WTC11 (cell line): ENCODE measurements at regions not wholly inside any gene's neighbourhood (a gene's known extent, or its start where the extent isn't known, plus 50 kb on each side); places are given as distances from the start of the nearest gene placed in this dataset.
A peak's percentile ranks its signal among the peaks of the same experiment; 100 is the strongest.

ENCODE experiments used
- ATAC-seq: fragments of 200-7000 bp; cut with Tn5 transposase; 2 replicates; pipeline ENCODE4 v1.10.0; 2021; ENCODE audit warnings: mild to moderate bottlenecking, moderate library complexity
- CTCF ChIA-PET: fragments of 300-600 bp; sonication (Branson Sonifier 250); formaldehyde crosslinking; loops from one replicate; lab custom pipeline; 2021; ENCODE audit warnings: antibody characterized with exemption; lab: Charles Lee
- POLR2A ChIA-PET: fragments of 350-600 bp; sonication (Branson Sonifier 250); formaldehyde crosslinking; loops from one replicate; lab custom pipeline; 2021; ENCODE audit warnings: antibody characterized with exemption; lab: Charles Lee
- DNase-seq: peaks from one replicate; pipeline ENCODE4 v3.0.0; 2021; ENCODE audit warnings: low spot score
- H3K27ac Mint-ChIP-seq: 2 replicates; pipeline ENCODE4 v1.8.0; 2021; ENCODE audit warnings: mixed read lengths
- H3K27me3 Mint-ChIP-seq: 2 replicates; pipeline ENCODE4 v1.8.0; 2021; ENCODE audit warnings: low read depth, mild to moderate bottlenecking, moderate library complexity, mixed read lengths
- H3K36me3 Mint-ChIP-seq: 2 replicates; pipeline ENCODE4 v1.8.0; 2021; ENCODE audit warnings: mixed read lengths
- H3K4me1 Mint-ChIP-seq: 2 replicates; pipeline ENCODE4 v1.8.0; 2022; ENCODE audit warnings: mixed read lengths
- H3K4me3 Mint-ChIP-seq: 2 replicates; pipeline ENCODE4 v1.8.0; 2021; ENCODE audit warnings: mild to moderate bottlenecking, moderate library complexity, mixed read lengths
- H3K9me3 Mint-ChIP-seq: 2 replicates; pipeline ENCODE4 v1.8.0; 2021; ENCODE audit warnings: mixed read lengths
- CBFB ChIP-seq: sonication (generic); formaldehyde crosslinking; IDR thresholded peaks from 2 replicates; pipeline ENCODE4 v1.8.1; 2022; ENCODE audit warnings: mild to moderate bottlenecking, low read depth, missing genetic modification reagents
- CREB1 ChIP-seq: sonication (generic); formaldehyde crosslinking; IDR thresholded peaks from 2 replicates; pipeline ENCODE4 v1.8.0; 2023; ENCODE audit warnings: mild to moderate bottlenecking, missing genetic modification reagents
- FOXP1 ChIP-seq: sonication (generic); formaldehyde crosslinking; IDR thresholded peaks from 2 replicates; pipeline ENCODE4 v1.8.0; 2022; ENCODE audit warnings: missing genetic modification reagents, mild to moderate bottlenecking, moderate library complexity, borderline replicate concordance
- NFE2L1 ChIP-seq: sonication (generic); formaldehyde crosslinking; IDR thresholded peaks from 2 replicates; pipeline ENCODE4 v1.8.1; 2023; ENCODE audit warnings: missing genetic modification reagents
- RELA ChIP-seq: sonication (generic); formaldehyde crosslinking; IDR thresholded peaks from 2 replicates; pipeline ENCODE4 v1.8.1; 2022; ENCODE audit warnings: missing genetic modification reagents, mild to moderate bottlenecking, borderline replicate concordance
- SMAD4 ChIP-seq: sonication (generic); formaldehyde crosslinking; IDR thresholded peaks from 2 replicates; pipeline ENCODE4 v1.8.0; 2022; ENCODE audit warnings: mild to moderate bottlenecking, missing genetic modification reagents
- TEAD1 ChIP-seq: sonication (generic); formaldehyde crosslinking; IDR thresholded peaks from 2 replicates; pipeline ENCODE4 v1.8.0; 2022; ENCODE audit warnings: mild to moderate bottlenecking, missing genetic modification reagents
- TP53 ChIP-seq: sonication (generic); formaldehyde crosslinking; IDR thresholded peaks from 2 replicates; pipeline ENCODE4 v1.8.1; 2023; ENCODE audit warnings: mild to moderate bottlenecking, missing genetic modification reagents
- ZNF138 ChIP-seq: sonication (generic); formaldehyde crosslinking; conservative IDR thresholded peaks from 2 replicates; pipeline ENCODE4 v1.8.1; 2022; ENCODE audit warnings: mild to moderate bottlenecking, moderate library complexity, missing genetic modification reagents
- ZNF219 ChIP-seq: sonication (generic); formaldehyde crosslinking; IDR thresholded peaks from 2 replicates; pipeline ENCODE4 v1.8.0; 2023; ENCODE audit warnings: missing genetic modification reagents, mild to moderate bottlenecking, borderline replicate concordance
- ZNF232 ChIP-seq: sonication (generic); formaldehyde crosslinking; IDR thresholded peaks from 2 replicates; pipeline ENCODE4 v1.8.0; 2022; ENCODE audit warnings: mild to moderate bottlenecking, missing genetic modification reagents
- ZNF317 ChIP-seq: sonication (generic); formaldehyde crosslinking; IDR thresholded peaks from 2 replicates; pipeline ENCODE4 v1.8.1; 2023; ENCODE audit warnings: low read depth, mild to moderate bottlenecking, moderate library complexity, missing genetic modification reagents, borderline replicate concordance
- ZNF416 ChIP-seq: fragments of 250-450 bp; sonication (Bioruptor Pico); IDR thresholded peaks from 2 replicates; pipeline ENCODE4 v1.9.0; 2021; ENCODE audit warnings: mild to moderate bottlenecking, inconsistent platforms
- ZNF671 ChIP-seq: fragments of 250-450 bp; sonication (Bioruptor Pico); IDR thresholded peaks from 2 replicates; pipeline ENCODE4 v1.8.0; 2021; ENCODE audit warnings: mild to moderate bottlenecking
- TF ChIP-seq, protein P1 (sequence below): sonication (generic); formaldehyde crosslinking; IDR thresholded peaks from 2 replicates; pipeline ENCODE4 v1.8.0; 2022; ENCODE audit warnings: mild to moderate bottlenecking, missing genetic modification reagents
- TF ChIP-seq, protein P2 (sequence below): sonication (generic); formaldehyde crosslinking; IDR thresholded peaks from 2 replicates; pipeline ENCODE4 v1.8.0; 2023; ENCODE audit warnings: missing genetic modification reagents, mild to moderate bottlenecking, borderline replicate concordance
- TF ChIP-seq, protein P3 (sequence below): sonication (generic); formaldehyde crosslinking; IDR thresholded peaks from 2 replicates; pipeline ENCODE4 v1.8.1; 2022; ENCODE audit warnings: low read depth, missing genetic modification reagents, borderline replicate concordance
- TF ChIP-seq, protein P4 (sequence below): sonication (generic); formaldehyde crosslinking; IDR thresholded peaks from 2 replicates; pipeline ENCODE4 v1.8.1; 2023; ENCODE audit warnings: mild to moderate bottlenecking, missing genetic modification reagents, borderline replicate concordance
- TF ChIP-seq, protein P5 (sequence below): sonication (generic); formaldehyde crosslinking; IDR thresholded peaks from 2 replicates; pipeline ENCODE4 v1.8.1; 2023; ENCODE audit warnings: mild to moderate bottlenecking, missing genetic modification reagents, moderate library complexity
- TF ChIP-seq, protein P6 (sequence below): sonication (generic); formaldehyde crosslinking; IDR thresholded peaks from 2 replicates; pipeline ENCODE4 v1.8.1; 2023; ENCODE audit warnings: mild to moderate bottlenecking, moderate library complexity, missing genetic modification reagents
- TF ChIP-seq, protein P7 (sequence below): sonication (generic); formaldehyde crosslinking; IDR thresholded peaks from 2 replicates; pipeline ENCODE4 v1.8.1; 2023; ENCODE audit warnings: mild to moderate bottlenecking, missing genetic modification reagents

DNA sequence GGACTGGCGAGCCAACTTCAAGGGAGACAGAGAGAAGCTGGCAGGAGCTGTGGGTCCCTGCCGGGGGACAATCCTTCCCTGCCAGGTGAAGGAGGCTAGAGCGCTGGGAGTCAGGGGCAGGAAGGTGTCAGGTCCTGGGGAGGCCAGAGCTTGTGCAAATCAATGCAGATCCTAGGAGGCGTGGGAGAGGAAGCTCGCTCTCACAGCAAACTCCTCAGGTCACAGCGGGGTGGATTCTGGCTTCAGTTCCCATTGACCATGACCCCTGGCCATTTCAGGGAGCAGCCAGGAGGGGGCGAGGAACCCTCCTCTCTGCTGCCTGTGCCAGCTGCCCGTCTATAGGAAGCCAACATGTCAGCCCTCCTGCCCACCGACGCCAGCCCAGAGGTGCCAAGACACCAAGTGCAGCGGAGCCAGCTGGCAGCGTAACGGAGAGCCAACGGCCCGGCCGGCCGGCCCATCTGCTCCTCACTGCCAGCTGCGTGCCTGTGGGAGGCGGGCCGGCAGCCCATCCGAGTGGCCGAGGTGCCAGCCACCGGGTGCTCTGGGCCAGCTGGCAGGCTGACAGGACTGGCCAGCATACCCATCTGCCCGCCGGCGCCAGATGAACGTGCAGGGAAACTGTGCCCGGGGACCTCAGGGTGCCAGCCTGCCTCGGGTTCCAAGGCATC, 374.8 kb downstream of the MIAT start:
- H3K27ac Mint-ChIP-seq = no peak overlapping the region
- peak; percentile 94 for ATAC-seq
- TF ChIP-seq, protein P1, sequence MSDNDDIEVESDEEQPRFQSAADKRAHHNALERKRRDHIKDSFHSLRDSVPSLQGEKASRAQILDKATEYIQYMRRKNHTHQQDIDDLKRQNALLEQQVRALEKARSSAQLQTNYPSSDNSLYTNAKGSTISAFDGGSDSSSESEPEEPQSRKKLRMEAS (CRISPR knock-in tag) = no peak
- no peak for TF ChIP-seq ZNF219 (CRISPR knock-in tag)
- no peak for TF ChIP-seq ZNF416 (CRISPR knock-in tag)
- TF ChIP-seq, protein P2, sequence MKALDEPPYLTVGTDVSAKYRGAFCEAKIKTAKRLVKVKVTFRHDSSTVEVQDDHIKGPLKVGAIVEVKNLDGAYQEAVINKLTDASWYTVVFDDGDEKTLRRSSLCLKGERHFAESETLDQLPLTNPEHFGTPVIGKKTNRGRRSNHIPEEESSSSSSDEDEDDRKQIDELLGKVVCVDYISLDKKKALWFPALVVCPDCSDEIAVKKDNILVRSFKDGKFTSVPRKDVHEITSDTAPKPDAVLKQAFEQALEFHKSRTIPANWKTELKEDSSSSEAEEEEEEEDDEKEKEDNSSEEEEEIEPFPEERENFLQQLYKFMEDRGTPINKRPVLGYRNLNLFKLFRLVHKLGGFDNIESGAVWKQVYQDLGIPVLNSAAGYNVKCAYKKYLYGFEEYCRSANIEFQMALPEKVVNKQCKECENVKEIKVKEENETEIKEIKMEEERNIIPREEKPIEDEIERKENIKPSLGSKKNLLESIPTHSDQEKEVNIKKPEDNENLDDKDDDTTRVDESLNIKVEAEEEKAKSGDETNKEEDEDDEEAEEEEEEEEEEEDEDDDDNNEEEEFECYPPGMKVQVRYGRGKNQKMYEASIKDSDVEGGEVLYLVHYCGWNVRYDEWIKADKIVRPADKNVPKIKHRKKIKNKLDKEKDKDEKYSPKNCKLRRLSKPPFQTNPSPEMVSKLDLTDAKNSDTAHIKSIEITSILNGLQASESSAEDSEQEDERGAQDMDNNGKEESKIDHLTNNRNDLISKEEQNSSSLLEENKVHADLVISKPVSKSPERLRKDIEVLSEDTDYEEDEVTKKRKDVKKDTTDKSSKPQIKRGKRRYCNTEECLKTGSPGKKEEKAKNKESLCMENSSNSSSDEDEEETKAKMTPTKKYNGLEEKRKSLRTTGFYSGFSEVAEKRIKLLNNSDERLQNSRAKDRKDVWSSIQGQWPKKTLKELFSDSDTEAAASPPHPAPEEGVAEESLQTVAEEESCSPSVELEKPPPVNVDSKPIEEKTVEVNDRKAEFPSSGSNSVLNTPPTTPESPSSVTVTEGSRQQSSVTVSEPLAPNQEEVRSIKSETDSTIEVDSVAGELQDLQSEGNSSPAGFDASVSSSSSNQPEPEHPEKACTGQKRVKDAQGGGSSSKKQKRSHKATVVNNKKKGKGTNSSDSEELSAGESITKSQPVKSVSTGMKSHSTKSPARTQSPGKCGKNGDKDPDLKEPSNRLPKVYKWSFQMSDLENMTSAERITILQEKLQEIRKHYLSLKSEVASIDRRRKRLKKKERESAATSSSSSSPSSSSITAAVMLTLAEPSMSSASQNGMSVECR (CRISPR knock-in tag) = no peak
- TF ChIP-seq, protein P3, sequence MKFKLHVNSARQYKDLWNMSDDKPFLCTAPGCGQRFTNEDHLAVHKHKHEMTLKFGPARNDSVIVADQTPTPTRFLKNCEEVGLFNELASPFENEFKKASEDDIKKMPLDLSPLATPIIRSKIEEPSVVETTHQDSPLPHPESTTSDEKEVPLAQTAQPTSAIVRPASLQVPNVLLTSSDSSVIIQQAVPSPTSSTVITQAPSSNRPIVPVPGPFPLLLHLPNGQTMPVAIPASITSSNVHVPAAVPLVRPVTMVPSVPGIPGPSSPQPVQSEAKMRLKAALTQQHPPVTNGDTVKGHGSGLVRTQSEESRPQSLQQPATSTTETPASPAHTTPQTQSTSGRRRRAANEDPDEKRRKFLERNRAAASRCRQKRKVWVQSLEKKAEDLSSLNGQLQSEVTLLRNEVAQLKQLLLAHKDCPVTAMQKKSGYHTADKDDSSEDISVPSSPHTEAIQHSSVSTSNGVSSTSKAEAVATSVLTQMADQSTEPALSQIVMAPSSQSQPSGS (CRISPR knock-in tag) = no peak
- TF ChIP-seq ZNF138 (CRISPR knock-in tag) = peak; percentile 64; the same call in 1 of the 2 replicates
- no peak for TF ChIP-seq ZNF671
- no peak for TF ChIP-seq SMAD4
- no peak for TF ChIP-seq TEAD1 (CRISPR knock-in tag)
- TF ChIP-seq ZNF317 (CRISPR knock-in tag) = no peak
- TF ChIP-seq, protein P4, sequence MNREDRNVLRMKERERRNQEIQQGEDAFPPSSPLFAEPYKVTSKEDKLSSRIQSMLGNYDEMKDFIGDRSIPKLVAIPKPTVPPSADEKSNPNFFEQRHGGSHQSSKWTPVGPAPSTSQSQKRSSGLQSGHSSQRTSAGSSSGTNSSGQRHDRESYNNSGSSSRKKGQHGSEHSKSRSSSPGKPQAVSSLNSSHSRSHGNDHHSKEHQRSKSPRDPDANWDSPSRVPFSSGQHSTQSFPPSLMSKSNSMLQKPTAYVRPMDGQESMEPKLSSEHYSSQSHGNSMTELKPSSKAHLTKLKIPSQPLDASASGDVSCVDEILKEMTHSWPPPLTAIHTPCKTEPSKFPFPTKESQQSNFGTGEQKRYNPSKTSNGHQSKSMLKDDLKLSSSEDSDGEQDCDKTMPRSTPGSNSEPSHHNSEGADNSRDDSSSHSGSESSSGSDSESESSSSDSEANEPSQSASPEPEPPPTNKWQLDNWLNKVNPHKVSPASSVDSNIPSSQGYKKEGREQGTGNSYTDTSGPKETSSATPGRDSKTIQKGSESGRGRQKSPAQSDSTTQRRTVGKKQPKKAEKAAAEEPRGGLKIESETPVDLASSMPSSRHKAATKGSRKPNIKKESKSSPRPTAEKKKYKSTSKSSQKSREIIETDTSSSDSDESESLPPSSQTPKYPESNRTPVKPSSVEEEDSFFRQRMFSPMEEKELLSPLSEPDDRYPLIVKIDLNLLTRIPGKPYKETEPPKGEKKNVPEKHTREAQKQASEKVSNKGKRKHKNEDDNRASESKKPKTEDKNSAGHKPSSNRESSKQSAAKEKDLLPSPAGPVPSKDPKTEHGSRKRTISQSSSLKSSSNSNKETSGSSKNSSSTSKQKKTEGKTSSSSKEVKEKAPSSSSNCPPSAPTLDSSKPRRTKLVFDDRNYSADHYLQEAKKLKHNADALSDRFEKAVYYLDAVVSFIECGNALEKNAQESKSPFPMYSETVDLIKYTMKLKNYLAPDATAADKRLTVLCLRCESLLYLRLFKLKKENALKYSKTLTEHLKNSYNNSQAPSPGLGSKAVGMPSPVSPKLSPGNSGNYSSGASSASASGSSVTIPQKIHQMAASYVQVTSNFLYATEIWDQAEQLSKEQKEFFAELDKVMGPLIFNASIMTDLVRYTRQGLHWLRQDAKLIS (CRISPR knock-in tag) = no peak
- 0 out of 2 replicates have a peak, but pooled peaks have one; percentile 14 for TF ChIP-seq NFE2L1 (CRISPR knock-in tag)
- TF ChIP-seq, protein P5, sequence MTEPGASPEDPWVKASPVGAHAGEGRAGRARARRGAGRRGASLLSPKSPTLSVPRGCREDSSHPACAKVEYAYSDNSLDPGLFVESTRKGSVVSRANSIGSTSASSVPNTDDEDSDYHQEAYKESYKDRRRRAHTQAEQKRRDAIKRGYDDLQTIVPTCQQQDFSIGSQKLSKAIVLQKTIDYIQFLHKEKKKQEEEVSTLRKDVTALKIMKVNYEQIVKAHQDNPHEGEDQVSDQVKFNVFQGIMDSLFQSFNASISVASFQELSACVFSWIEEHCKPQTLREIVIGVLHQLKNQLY = no peak
- TF ChIP-seq CREB1 (CRISPR knock-in tag) = no peak
- peak; percentile 66; the same call in 1 of the 2 replicates for TF ChIP-seq CBFB (CRISPR knock-in tag)
- TF ChIP-seq, protein P6, sequence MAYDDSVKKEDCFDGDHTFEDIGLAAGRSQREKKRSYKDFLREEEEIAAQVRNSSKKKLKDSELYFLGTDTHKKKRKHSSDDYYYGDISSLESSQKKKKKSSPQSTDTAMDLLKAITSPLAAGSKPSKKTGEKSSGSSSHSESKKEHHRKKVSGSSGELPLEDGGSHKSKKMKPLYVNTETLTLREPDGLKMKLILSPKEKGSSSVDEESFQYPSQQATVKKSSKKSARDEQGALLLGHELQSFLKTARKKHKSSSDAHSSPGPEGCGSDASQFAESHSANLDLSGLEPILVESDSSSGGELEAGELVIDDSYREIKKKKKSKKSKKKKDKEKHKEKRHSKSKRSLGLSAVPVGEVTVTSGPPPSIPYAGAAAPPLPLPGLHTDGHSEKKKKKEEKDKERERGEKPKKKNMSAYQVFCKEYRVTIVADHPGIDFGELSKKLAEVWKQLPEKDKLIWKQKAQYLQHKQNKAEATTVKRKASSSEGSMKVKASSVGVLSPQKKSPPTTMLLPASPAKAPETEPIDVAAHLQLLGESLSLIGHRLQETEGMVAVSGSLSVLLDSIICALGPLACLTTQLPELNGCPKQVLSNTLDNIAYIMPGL (CRISPR knock-in tag) = peak; percentile 35; the same call in 1 of the 2 replicates
- no peak for TF ChIP-seq TP53 (CRISPR knock-in tag)
- TF ChIP-seq FOXP1 (CRISPR knock-in tag) = no peak; the same call in 1 of the 2 replicates
- TF ChIP-seq ZNF232 (CRISPR knock-in tag) = no peak
- no peak for TF ChIP-seq RELA (CRISPR knock-in tag)
- TF ChIP-seq, protein P7, sequence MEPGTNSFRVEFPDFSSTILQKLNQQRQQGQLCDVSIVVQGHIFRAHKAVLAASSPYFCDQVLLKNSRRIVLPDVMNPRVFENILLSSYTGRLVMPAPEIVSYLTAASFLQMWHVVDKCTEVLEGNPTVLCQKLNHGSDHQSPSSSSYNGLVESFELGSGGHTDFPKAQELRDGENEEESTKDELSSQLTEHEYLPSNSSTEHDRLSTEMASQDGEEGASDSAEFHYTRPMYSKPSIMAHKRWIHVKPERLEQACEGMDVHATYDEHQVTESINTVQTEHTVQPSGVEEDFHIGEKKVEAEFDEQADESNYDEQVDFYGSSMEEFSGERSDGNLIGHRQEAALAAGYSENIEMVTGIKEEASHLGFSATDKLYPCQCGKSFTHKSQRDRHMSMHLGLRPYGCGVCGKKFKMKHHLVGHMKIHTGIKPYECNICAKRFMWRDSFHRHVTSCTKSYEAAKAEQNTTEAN (CRISPR knock-in tag) = no peak

More for the DNA sequence above, 374.8 kb downstream of the MIAT start:
- Mint-ChIP-seq H3K27me3 (no peaks in the 10 kb centered on the region), H3K4me3 (no peak overlapping the region), H3K4me1 (peaks cover 8% of the 10 kb centered on the region), H3K36me3 (no peaks in the 10 kb centered on the region), H3K9me3 (peaks cover 12% of the 10 kb centered on the region)
- peak; percentile 78 for DNase-seq
- ChIA-PET CTCF (interaction anchor here (0.5 to 1.7 kb wide), 39 partner anchors 9 to 1086 kb away, joined by 3 to 9 read pairs (median 3); no protein-coding TSS in a partner anchor), POLR2A (interaction anchor here (0.6 kb wide), 1 partner anchor 815 kb away, joined by 3 read pairs; no protein-coding TSS in a partner anchor)
